DMS 273 treated with DMSO at 0.1 percent for 48 hours (cell line): ENCODE measurements at regions not wholly inside any gene's neighbourhood (a gene's known extent, or its start where the extent isn't known, plus 50 kb on each side); places are given as distances from the start of the nearest gene placed in this dataset.
A peak's percentile ranks its signal among the peaks of the same experiment; 100 is the strongest.

Experiments
- DNase-seq: peaks from one replicate; lab custom pipeline; 2025; lab: John Stamatoyannopoulos, UW

GRCh38 chr16:56140645-56141044, 50.6 kb upstream of the GNAO1 start:
- no peak for DNase-seq

DNA sequence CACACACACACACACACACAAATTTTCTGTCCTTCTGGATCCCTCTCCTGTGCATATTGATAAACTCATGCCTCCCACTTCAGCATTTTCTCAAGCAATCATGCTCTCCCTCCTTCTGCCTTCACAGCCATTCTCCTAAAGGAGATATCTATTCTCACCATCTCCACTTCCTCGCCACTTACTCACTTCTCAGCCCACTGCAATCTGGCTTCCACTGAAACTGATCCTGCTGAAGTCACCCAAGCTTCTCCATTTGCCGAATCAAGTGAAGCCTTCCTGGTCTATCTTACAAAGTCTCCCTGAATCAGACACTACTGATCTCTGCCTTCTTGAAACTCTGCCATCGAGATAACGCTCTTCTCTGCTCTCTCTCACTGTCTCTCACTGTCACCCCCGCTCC, 54.0 kb upstream of the GNAO1 start:
- no peak for DNase-seq

- no peak for DNase-seq
These were observed 55.0 kb upstream of the GNAO1 start for GRCh38 chr16:56136256-56136655.

DNA sequence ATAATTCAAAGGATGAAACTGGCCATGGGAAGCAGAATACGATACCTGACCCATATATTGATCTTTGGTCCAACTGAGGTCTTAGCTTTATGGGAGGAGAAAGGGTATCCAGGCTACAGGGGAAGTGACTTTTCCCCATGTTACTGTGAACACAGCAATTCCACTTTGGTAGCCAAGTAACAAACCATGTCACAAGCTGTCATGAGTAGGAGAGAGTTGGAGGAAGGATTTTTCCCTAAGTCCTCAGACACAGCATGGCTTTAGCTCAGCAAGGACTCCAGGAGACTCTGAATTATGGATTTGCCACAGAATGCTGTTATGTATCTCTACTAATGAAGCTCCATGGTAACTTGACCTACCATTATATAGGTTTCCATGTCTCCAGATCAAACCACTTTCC, 56.5 kb upstream of the GNAO1 start:
- DNase-seq: no peak

DNA sequence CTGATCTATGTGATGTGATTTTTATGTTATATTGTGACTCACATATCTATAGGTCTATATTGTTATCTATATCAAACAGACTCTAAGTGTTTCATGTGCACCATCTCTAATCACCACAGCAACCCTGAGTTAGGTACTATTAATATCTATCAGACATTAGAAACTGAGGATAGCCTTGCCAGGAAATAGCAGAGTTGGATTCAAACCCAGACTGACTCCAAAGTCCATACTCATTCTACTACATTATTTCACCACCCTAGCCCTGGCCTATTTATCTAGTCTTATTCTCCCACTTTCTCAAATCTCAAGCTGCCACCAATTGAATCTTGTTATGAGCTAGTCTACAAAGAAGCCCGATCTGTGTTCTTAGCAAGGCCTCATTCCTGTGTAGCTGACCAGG, 65.4 kb upstream of the GNAO1 start:
- DNase-seq: no peak

- DNase-seq: no peak
These were observed 69.0 kb upstream of the GNAO1 start for GRCh38 chr16:56122251-56122650.

GRCh38 chr16:56121156-56121500, 70.2 kb upstream of the GNAO1 start:
- no peak for DNase-seq

DNA sequence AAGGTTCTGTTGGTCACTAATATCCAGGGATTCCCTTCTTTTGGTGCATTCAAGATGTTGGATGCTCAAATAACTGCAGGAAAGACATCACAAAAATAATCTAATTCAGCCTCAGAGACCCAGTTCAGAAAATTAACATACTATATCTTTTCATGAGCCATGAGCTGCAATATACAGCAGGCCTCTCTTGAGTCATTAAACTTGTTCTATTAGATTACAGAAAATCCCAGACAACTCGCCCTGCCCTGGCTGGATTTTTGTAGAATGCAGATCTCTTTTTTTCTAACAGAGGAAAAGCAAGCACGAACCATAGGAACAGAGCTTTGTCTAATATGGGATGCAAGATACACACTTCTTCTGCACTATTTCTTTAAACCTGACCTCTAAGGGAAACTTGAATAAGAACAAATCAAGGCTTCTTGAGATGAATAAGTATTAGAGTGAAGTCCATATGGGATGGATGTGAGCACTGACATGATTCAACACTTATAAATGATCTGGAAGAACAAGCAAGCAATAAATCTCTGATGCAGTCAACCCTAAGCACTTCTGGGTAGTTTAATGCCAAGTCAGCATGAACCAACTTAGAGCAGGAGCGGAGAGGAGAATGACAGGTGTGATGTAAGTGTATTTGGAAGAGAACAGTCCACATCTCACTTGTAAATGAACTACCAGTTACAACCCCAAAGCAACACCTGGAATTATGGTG, 70.7 kb upstream of the GNAO1 start:
- DNase-seq: no peak

DNA sequence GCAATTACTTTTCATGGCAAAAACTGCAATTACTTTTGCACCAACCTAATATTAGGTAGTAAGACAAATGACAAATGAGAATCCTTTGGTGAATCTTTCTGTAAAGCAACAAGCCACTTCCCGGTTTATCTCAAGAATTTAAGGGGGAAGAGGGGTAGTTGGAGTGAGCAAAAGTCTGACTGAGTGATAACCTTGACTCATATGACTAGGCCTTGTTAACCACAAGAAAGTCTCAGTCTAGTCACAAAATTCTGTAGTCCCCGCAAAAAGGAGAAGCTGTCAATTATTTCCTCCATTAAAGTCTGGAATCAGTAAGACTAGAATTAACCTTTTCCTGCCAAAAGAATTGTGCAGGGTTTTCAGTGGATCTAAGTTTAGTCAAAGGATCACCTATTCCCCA, 72.2 kb upstream of the GNAO1 start:
- DNase-seq: no peak

- no peak for DNase-seq
These were observed 74.7 kb upstream of the GNAO1 start for GRCh38 chr16:56116577-56116964.

DNA sequence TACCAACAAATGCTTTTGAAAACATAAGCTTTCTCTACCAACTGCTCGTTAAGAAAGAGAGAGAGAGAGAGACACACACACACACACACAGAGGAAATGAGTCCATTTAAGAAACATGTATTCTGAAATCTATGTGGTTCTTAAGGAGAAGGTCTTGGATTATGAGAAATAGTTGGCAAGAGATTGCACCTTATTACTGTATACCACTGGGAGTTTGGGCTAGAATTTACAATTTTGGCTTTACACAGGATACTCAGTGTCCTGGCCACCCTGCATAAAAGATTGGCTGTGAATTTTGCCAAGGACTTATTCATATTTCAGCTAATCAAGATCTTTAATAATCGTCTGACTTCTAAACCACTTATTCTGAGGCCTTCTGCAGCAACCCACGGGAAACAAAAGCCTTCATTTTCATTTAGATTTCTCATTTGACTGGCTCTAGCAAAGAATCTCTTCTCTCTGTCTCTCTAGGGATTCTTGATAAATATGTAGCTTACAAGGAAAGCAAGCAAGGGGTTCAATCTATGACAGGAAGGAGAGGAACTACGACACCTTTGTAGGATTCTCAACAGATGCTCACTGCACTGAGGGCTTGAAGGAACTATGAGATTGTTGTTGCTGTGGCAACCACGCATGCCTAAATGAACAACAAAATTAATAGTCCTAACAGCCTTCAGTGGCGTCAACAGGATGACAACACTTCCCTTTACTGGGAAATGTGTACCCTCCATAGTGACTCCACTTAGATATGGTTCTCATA, 75.3 kb upstream of the GNAO1 start:
- DNase-seq: no peak

GRCh38 chr16:56113223-56113622, 78.1 kb upstream of the GNAO1 start:
- DNase-seq: no peak

- DNase-seq: no peak
These were observed 80.2 kb upstream of the GNAO1 start for GRCh38 chr16:56111100-56111499.

DNA sequence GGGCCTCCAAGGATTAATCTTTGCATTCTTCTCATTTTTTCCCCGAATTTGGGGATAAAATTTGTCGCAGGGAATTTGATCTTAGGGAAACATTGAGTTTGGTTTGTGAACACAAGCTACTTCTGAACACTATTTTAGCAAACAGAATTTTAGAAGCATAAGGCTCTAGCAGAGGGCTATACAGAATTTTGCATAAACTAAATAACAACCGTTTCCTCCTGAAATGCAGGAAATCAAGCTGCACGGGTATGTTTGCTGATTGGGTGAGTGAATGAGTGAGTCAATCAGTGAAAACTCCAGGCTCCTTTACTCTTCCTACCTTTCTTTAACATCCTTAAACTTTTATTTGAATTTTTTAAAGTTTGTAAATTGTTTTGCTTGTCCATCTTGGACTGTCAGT, 81.3 kb upstream of the GNAO1 start:
- no peak for DNase-seq

DNA sequence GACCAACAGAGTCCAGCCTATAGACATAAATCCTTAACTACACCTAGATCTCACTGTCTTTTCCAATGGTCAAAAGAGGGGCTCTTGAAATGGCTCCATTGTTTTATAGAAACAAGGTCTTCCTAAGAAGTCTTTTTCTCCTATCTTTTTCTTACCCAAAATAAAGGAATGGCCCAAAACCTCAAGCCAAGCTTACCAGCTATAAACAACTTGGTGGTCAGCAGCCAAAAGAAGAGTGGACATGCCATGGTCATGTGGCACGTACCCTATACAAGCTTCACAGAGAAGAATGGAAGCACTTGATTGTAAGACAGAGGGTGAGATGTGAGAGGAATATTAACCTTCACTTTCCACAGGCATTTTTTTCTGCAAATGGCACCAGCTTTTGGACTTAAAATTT, 82.1 kb upstream of the GNAO1 start:
- DNase-seq: no peak

DNA sequence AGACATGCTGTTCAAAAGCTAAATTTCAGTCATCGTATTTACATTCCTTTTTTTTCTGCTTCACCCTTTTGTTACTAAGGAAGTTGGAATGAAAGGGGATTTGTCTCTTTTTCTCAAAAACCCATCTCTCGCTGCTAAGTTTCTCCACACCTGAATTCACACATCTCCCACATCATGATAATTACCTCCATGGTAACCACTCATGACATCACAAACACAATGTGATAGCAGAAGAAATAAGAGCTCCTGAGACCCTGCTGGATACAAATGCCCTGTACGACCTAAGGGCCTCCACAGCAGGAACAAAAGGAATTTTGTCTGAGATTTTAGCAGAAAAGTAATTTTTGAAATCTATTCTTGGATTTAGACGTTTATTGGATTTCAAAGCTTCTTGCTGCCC, 82.6 kb upstream of the GNAO1 start:
- no peak for DNase-seq

DNA sequence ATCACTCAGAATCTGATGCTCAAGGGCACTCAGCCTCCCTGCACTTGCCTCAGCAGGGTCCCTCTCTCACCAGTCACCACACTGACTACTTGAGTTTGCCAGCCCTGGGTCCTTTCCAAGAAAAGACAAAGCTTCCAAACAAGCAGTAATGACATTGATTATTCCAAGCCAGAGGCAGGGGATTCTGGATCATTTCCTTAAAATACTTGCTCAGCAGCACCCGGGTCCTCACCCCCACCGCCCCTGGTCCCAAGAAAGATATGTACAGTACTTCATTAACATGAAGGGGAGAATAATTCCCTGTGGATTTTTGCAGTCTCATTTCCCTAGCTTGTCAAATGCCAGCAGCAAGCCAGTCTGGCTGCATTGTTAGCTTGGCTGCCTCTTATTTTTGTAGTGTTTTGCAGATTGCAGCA, 83.2 kb upstream of the GNAO1 start:
- DNase-seq: no peak

DNA sequence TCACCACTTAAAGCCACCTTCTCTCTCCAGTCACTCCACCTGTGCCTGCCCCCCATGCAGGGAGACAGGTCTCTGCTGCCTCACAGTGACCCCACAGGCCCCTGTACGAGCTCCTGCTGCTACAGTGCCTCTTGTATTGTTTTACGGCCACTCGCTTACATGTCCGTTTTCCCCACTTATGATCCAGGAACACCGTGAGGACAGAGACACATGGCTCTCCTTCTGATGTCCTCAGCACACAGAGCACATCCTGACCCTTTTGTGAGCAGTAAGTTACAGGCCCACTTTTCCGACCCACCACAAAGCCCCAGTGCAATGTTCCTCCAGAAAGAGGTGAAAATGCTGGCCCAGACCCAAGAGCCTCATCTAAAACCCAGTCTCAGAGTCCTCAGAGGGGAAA, 84.8 kb upstream of the GNAO1 start:
- no peak for DNase-seq

GRCh38 chr16:56102906-56103305, 88.4 kb upstream of the GNAO1 start:
- no peak for DNase-seq

GRCh38 chr16:56102183-56102686, 89.1 kb upstream of the GNAO1 start:
- peak; percentile 94 for DNase-seq

DNA sequence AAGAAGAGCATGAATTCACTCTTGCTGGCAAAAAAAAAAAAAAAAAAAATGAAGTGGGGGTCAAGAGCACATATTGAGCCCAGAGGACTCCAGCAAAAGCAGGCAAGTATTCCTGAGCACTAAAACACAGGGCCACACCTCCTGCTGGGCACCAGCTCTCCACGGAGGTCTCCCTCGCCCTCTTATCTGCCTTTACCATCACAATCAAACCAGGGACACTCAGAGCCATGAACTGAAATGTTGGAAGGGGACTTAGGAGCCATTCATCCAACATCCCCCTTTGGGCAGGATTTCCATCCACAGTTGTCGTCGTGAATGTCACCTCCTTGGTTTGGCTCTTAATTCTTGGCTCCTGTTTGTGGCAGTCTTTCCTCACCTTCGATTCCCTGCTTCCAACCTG, 89.8 kb upstream of the GNAO1 start:
- DNase-seq: no peak

DNA sequence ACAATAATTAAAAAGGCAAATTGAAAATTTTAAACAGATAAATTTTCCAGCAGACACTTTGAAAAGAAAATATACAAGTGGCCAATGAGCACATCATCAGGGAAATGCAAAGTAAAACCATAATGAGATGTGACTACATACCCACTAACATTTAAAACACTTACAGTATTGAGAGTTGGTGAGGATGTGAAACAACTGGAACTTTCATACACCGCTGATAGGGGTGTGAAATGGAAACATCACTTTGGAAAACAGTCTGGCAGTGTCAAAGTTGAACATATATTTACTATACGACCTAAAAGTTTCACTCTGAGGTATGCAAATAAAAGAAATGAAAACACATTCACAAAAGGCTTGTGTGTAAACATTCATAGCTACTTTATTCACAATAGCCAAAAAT, 94.0 kb upstream of the GNAO1 start:
- DNase-seq: no peak

DNA sequence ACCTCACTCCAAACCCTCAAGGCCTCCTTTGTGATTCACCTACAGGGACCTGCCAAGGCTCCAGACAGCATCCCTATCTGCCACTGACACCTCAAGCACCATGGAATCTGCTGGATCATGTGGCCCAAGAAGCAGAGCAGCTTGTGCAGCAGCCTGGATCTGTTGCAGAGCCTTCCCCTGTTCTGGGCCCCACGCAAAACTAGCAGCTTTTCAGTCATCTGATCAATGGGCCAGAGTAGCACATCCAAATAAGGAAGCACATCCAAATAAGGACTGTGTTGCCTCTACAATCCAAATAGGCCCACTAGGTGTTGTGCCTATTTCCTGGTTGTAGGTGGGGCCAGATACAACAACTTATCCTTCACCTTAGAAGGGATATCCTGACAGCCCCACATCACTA, 97.1 kb upstream of the GNAO1 start:
- no peak for DNase-seq

DNA sequence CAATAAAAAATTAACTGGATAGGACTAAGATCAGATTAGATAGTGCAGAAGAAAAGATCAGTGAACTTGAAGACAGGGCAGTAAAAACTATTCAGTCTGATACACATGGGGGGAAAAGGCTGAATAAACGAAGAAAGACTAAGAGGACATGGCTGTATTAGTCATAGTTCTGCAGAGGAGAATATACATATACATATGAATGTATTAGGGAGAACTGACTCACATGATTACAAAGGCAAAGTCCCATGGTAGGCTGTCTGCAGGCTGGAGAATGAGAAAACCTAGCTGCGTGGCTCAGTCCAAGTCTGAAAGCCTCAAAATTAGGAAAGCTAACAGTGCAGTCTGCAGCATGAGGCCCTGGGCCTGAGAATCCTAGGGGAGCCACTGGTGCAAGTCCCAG, 98.2 kb upstream of the GNAO1 start:
- DNase-seq: no peak
